ENCODE measurements at regions not wholly inside any gene's neighbourhood (a gene's known extent, or its start where the extent isn't known, plus 50 kb on each side); places are given as distances from the start of the nearest gene placed in this dataset.

DNA sequence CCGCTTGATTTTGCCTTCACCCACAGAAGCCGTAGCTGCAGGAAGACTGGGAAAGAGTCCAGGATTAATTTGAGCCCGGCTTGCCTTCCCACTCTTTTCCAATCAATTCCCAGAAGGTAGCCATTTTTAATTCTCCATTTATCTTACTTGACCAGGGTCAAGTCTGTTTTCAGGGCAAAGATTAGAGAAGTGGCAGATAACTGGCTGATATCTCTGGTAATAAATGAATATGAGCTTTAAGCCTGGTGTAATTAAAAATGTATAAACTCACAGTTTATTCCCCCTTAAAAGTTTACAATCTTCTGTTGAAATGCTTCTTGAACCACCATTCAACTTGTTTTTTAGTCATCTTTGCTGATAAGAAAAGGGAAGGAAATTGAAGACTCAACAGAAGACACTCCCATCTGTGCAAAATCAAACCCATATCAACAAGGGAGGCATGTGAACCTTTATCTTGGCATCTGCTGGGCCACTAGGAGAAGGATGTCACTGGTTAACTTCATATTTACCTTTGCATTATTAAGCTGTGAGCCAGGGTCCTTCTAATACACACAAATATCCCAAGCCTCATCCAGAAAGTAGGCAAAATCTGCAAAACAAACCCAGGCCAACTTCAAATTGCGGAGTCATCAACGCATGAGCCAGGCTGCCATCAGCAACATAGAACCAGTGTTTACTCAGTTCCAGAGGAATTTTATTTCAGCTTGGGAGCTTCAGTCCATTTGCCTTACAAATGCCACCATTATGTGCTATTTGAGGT lies 314.6 kb upstream of the MAF start:
- H3K4me1 Mint-ChIP-seq = peaks cover 8% of the 10 kb centered on the region
- DNase-seq (ENCODE audit: low spot score in 2 of 2, unreplicated experiment in 2 of 2) = no peak
- H3K4me3 Mint-ChIP-seq = no peak overlapping the region
- H3K9me3 Mint-ChIP-seq = no peaks in the 10 kb centered on the region
- H3K36me3 Mint-ChIP-seq = no peaks in the 10 kb centered on the region
- peaks cover 2% of the 10 kb centered on the region for H3K27me3 Mint-ChIP-seq (ENCODE audit: low read depth)
- H3K27ac Mint-ChIP-seq = no peak overlapping the region
- TF ChIP-seq, protein P1, sequence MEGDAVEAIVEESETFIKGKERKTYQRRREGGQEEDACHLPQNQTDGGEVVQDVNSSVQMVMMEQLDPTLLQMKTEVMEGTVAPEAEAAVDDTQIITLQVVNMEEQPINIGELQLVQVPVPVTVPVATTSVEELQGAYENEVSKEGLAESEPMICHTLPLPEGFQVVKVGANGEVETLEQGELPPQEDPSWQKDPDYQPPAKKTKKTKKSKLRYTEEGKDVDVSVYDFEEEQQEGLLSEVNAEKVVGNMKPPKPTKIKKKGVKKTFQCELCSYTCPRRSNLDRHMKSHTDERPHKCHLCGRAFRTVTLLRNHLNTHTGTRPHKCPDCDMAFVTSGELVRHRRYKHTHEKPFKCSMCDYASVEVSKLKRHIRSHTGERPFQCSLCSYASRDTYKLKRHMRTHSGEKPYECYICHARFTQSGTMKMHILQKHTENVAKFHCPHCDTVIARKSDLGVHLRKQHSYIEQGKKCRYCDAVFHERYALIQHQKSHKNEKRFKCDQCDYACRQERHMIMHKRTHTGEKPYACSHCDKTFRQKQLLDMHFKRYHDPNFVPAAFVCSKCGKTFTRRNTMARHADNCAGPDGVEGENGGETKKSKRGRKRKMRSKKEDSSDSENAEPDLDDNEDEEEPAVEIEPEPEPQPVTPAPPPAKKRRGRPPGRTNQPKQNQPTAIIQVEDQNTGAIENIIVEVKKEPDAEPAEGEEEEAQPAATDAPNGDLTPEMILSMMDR (IDR thresholded peaks at IDR 0.05; ENCODE audit: unreplicated experiment) = no peak

- DNase-seq (ENCODE audit: low spot score in 2 of 2, unreplicated experiment in 2 of 2) = no peak
- H3K4me1 Mint-ChIP-seq = peaks cover 14% of the 10 kb centered on the region
- TF ChIP-seq, protein P1 (IDR thresholded peaks at IDR 0.05; ENCODE audit: unreplicated experiment) = no peak
- peaks cover 2% of the 10 kb centered on the region for H3K27me3 Mint-ChIP-seq (ENCODE audit: low read depth)
- no peaks in the 10 kb centered on the region for H3K36me3 Mint-ChIP-seq
- no peak overlapping the region for H3K27ac Mint-ChIP-seq
- H3K9me3 Mint-ChIP-seq = no peaks in the 10 kb centered on the region
- H3K4me3 Mint-ChIP-seq = no peak overlapping the region
Observed at GRCh38 chr16:79912592-79913310, 312.2 kb upstream of the MAF start.

- no peak overlapping the region for H3K27ac Mint-ChIP-seq
- no peaks in the 10 kb centered on the region for H3K36me3 Mint-ChIP-seq
- H3K9me3 Mint-ChIP-seq = no peaks in the 10 kb centered on the region
- peaks cover 4% of the 10 kb centered on the region for H3K27me3 Mint-ChIP-seq (ENCODE audit: low read depth)
- H3K4me3 Mint-ChIP-seq = no peak overlapping the region
- no peak for DNase-seq (ENCODE audit: low spot score in 2 of 2, unreplicated experiment in 2 of 2)
- TF ChIP-seq, protein P1 (IDR thresholded peaks at IDR 0.05; ENCODE audit: unreplicated experiment) = no peak
- peaks cover 14% of the 10 kb centered on the region for H3K4me1 Mint-ChIP-seq
Observed at GRCh38 chr16:79911660-79912059, 311.1 kb upstream of the MAF start.

GRCh38 chr16:79909571-79909970 lies 309.0 kb upstream of the MAF start:
- DNase-seq (ENCODE audit: low spot score in 2 of 2, unreplicated experiment in 2 of 2) = no peak
- H3K9me3 Mint-ChIP-seq = no peaks in the 10 kb centered on the region
- TF ChIP-seq, protein P1 (IDR thresholded peaks at IDR 0.05; ENCODE audit: unreplicated experiment) = no peak
- H3K27ac Mint-ChIP-seq = no peak overlapping the region
- H3K36me3 Mint-ChIP-seq = no peaks in the 10 kb centered on the region
- peaks cover 2% of the 10 kb centered on the region for H3K27me3 Mint-ChIP-seq (ENCODE audit: low read depth)
- no peak overlapping the region for H3K4me3 Mint-ChIP-seq
- peaks cover 9% of the 10 kb centered on the region for H3K4me1 Mint-ChIP-seq

GRCh38 chr16:79903471-79903870 lies 302.9 kb upstream of the MAF start:
- Mint-ChIP-seq H3K36me3 (no peaks in the 10 kb centered on the region), H3K27me3 (ENCODE audit: low read depth) (peaks cover 2% of the 10 kb centered on the region), H3K27ac (no peak overlapping the region), H3K4me1 (peaks cover 4% of the 10 kb centered on the region), H3K4me3 (no peak overlapping the region), H3K9me3 (peaks cover 3% of the 10 kb centered on the region)
- DNase-seq (ENCODE audit: low spot score in 2 of 2, unreplicated experiment in 2 of 2) = no peak
- TF ChIP-seq, protein P1 (IDR thresholded peaks at IDR 0.05; ENCODE audit: unreplicated experiment) = no peak
